ENCODE measurements at regions not wholly inside any gene's neighbourhood (a gene's known extent, or its start where the extent isn't known, plus 50 kb on each side); places are given as distances from the start of the nearest gene placed in this dataset.

DNA sequence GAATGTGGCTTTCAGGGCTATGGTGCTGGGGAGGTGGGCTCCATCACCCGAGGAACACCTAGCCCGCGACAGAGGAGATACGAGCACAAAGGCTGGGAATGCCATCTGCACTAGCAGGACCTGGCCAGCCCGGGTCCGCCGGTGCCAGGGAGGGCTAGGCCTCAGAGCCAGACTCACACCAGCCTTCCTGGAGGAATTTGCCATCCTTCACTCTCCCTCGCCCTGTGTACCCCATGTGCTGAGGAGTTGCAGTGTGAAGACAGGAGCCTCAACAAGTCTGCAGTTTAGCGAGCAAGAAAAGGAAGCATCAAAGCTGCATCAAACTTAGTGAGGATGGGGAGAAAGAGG, 123.6 kb upstream of the JCAD start:
- peaks cover 39% of the 10 kb centered on the region for H3K4me1 ChIP-seq (ENCODE audit: control insufficient read depth, extremely low read depth, insufficient read depth, low read length)
- dilution Hi-C loops (cut with MboI; ENCODE audit: extremely low pct_ligation_motif_present, low sequenced_read_pairs), result no loop called here
- no TSS peak for BruUV-seq (replicated peaks)

More for the DNA sequence above, 123.6 kb upstream of the JCAD start:
- DNase-seq (ENCODE audit: low read depth, low spot score) (no peak), FAIRE-seq (no peak)
- intact Hi-C loops (cut with micrococcal nuclease), result no loop called here
- H3K9me3 ChIP-seq (replicated peaks; ENCODE audit: control insufficient read depth, insufficient read depth, low read length), result no peaks in the 10 kb centered on the region
- no peak overlapping the region for H3K4me2 ChIP-seq (ENCODE audit: insufficient read depth, low read length)
- H3K9me1 ChIP-seq (replicated peaks; ENCODE audit: control insufficient read depth, extremely low read depth, insufficient read depth, low read length), result no peaks in the 10 kb centered on the region
- CTCF ChIA-PET, result interaction anchor here (1.1 to 1.4 kb wide), 2 partner anchors 27 to 58 kb away, joined by 3 to 6 read pairs; no protein-coding TSS in a partner anchor
- TF ChIP-seq FOS (IDR thresholded peaks at IDR 0.05; ENCODE audit: borderline replicate concordance, insufficient read depth, low read length) (no peak), POLR2AphosphoS5 (IDR thresholded peaks at IDR 0.05; ENCODE audit: insufficient read depth, low read depth, low read length) (no peak), JUN (IDR thresholded peaks at IDR 0.05; ENCODE audit: borderline replicate concordance, insufficient read depth, insufficient read length, low read depth) (no peak), POLR2A (IDR thresholded peaks at IDR 0.05; ENCODE audit: low read depth, low read length) (no peak), EZH2 (IDR thresholded peaks at IDR 0.05; ENCODE audit: borderline replicate concordance, low read depth, low read length, severe bottlenecking) (no peak), MYC (IDR thresholded peaks at IDR 0.05; ENCODE audit: low read depth, low read length) (no peak), MAX (IDR thresholded peaks at IDR 0.05; ENCODE audit: insufficient read depth, insufficient read length) (no peak), GATA2 (IDR thresholded peaks at IDR 0.05; ENCODE audit: insufficient read depth, insufficient read length, low read depth, low read length) (no peak)
- TF ChIP-seq, protein P1, sequence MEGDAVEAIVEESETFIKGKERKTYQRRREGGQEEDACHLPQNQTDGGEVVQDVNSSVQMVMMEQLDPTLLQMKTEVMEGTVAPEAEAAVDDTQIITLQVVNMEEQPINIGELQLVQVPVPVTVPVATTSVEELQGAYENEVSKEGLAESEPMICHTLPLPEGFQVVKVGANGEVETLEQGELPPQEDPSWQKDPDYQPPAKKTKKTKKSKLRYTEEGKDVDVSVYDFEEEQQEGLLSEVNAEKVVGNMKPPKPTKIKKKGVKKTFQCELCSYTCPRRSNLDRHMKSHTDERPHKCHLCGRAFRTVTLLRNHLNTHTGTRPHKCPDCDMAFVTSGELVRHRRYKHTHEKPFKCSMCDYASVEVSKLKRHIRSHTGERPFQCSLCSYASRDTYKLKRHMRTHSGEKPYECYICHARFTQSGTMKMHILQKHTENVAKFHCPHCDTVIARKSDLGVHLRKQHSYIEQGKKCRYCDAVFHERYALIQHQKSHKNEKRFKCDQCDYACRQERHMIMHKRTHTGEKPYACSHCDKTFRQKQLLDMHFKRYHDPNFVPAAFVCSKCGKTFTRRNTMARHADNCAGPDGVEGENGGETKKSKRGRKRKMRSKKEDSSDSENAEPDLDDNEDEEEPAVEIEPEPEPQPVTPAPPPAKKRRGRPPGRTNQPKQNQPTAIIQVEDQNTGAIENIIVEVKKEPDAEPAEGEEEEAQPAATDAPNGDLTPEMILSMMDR (IDR thresholded peaks at IDR 0.05; ENCODE audit: extremely low read depth in 1 of 2, insufficient read depth in 1 of 2, low read depth in 1 of 2, low read length in 2 of 2), result no peak
- H2AFZ ChIP-seq (ENCODE audit: low read depth, low read length), result peak overlapping the region; percentile 14
- H3K9ac ChIP-seq (replicated peaks; ENCODE audit: extremely low read depth, insufficient read depth, low read length), result peak overlapping the region; percentile 8
- H3K36me3 ChIP-seq (ENCODE audit: control insufficient read depth in 2 of 2, extremely low read depth in 1 of 2, insufficient read depth in 2 of 2, low read length in 2 of 2), result no peaks in the 10 kb centered on the region
- POLR2A ChIA-PET, result no interaction called here
- H3K27me3 ChIP-seq (ENCODE audit: control insufficient read depth in 2 of 2, insufficient read depth in 2 of 2, low read length in 2 of 2), result no peaks in the 10 kb centered on the region
- H3K4me3 ChIP-seq (replicated peaks in 1 of 3; ENCODE audit: insufficient read depth in 1 of 3, low read depth in 1 of 3, low read length in 3 of 3), result no peak overlapping the region
- peak overlapping the region; percentile 10 for H3K27ac ChIP-seq (ENCODE audit: insufficient read depth, low read depth, low read length)
- H3K79me2 ChIP-seq (ENCODE audit: control insufficient read depth, insufficient read depth, low read length), result no peaks in the 10 kb centered on the region
- no peaks in the 10 kb centered on the region for H4K20me1 ChIP-seq (replicated peaks; ENCODE audit: control insufficient read depth, extremely low read depth, insufficient read depth, low read length)

All from endothelial cell of umbilical vein (primary cell).